D721Med (cell line): ENCODE measurements at regions not wholly inside any gene's neighbourhood (a gene's known extent, or its start where the extent isn't known, plus 50 kb on each side); places are given as distances from the start of the nearest gene placed in this dataset.
"Not testable (repeated sequence)": the region's sequence is repeated elsewhere in the genome, so short reads cannot be mapped to it uniquely, and the experiment has no call there.

Experiments used
- DNase-seq: peaks from one replicate; pipeline ENCODE4 v3.0.0; 2011; ENCODE audit warnings: low spot score; ENCODE audit not compliant: insufficient read length
- FAIRE-seq: peaks from 2 replicates; lab custom pipeline; 2011; peaks lifted over from hg19 to GRCh38; lab: Jason Lieb, UNC
- CTCF ChIP-seq: IDR thresholded peaks from 2 replicates; pipeline ENCODE4 v1.5.1; 2012; ENCODE audit warnings: mild to moderate bottlenecking, control low read depth; ENCODE audit not compliant: insufficient read depth; ENCODE audit errors: missing control alignments

GRCh38 chr5:57741336-57741735, 258.7 kb upstream of the ACTBL2 start:
- DNase-seq (no peak), FAIRE-seq (no peak)
- TF ChIP-seq CTCF: no peak

GRCh38 chr5:57738787-57739186, 256.2 kb upstream of the ACTBL2 start:
- no peak for FAIRE-seq
- no peak for DNase-seq
- no peak for TF ChIP-seq CTCF

DNA sequence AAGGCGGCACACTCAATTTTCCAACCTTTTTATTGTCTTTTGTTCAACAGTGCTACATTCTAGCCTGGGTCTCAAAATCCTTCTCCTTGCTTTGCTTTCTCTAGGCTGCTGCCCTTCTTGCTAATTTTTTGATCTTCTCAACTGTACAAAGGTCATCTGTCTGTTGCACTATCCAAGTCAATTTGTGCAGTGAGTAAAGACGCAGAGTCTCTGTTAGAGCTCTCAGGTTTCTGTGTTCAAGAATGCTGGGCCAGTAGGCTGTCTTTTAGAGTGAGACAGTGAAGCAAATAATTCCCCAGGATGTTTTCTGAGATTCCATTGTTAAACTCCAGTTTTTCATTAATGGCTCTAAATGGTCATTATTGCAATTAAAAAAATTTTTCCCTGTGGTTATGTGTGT, 255.7 kb upstream of the ACTBL2 start:
- FAIRE-seq: no peak
- no peak for DNase-seq
- TF ChIP-seq CTCF: no peak

GRCh38 chr5:57736716-57737115, 254.1 kb upstream of the ACTBL2 start:
- no peak for FAIRE-seq
- no peak for DNase-seq
- TF ChIP-seq CTCF: no peak

- not testable (repeated sequence) for DNase-seq, FAIRE-seq
Observed at GRCh38 chr5:57735279-57736153, 252.9 kb upstream of the ACTBL2 start.

DNA sequence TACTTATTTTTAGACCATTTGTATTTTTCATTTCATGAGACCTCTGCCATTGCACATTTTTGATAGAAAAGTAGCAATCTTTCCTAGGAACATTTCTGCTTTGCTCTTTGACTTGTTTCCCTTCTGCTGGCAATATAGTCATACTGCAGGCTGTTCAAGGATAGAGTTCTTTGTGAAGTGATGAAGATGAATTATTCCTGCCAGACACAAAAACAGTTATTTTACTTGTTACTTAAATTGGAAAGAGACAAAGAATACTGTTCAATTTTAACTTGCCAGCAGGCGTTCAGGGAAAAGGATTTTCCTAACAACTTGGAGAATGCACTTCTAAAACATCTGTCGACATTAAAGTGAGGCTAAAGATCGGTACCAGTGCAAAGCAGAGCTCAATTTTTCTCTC, 251.7 kb upstream of the ACTBL2 start:
- FAIRE-seq (no peak), DNase-seq (no peak)
- no peak for TF ChIP-seq CTCF

DNA sequence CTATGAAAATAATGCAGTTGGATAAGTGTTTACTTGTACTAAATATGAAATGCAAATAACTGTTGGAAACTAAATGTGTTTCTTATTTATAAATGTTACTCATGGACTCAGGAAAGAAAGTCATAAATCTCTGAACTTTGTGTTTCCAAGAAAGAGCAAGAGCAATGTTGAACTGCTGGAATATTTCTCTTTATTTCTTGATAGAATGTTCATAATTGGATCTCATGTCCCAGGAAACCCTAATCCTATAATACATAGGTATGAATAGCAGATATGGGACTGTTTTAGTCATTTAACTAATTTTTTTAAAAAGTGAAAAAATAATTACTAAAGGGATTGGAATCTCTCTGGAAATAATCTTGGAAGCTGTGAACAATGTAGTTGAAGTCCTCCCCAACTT, 245.0 kb upstream of the ACTBL2 start:
- no peak for FAIRE-seq
- TF ChIP-seq CTCF: no peak
- DNase-seq: no peak
